A673 (cell line): ENCODE measurements at regions not wholly inside any gene's neighbourhood (a gene's known extent, or its start where the extent isn't known, plus 50 kb on each side); places are given as distances from the start of the nearest gene placed in this dataset.

Experiments used
- CTCF ChIP-seq: fragments of 300-800, 200-600 bp; sonication (generic); conservative IDR thresholded peaks from 2 replicates; pipeline ENCODE4 v1.5.1; 2017; ENCODE audit warnings: low read depth, mild to moderate bottlenecking, antibody characterized with exemption, low read length, moderate library complexity, mixed read lengths
- EZH2 ChIP-seq: fragments of 200-600 bp; sonication (generic); IDR thresholded peaks from 2 replicates; pipeline ENCODE4 v1.6.1; 2017; ENCODE audit warnings: borderline replicate concordance, low read depth, mild to moderate bottlenecking, mixed read lengths, antibody characterized with exemption, low read length; ENCODE audit not compliant: poor library complexity, severe bottlenecking

DNA sequence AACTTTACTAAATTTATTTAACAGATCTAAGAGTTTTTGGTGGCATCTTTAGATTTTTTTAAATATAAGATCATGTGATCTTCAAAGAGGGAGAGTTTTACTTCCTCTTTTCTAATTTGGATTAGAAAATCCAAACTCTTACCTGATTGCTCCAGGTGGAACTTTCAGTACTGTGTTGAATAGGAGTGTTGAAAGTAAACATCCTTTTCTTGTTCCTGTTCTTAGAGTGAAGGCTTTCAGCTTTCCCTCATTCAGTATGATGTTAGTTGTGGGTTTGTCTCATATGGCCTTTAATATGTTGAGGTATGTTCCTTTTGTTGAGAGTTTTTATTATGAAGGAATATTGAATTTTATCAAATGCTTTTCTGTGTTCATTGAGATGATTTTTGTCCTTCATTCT, 650.0 kb upstream of the SGCD start:
- no peak for TF ChIP-seq EZH2
- no peak for TF ChIP-seq CTCF
